Tibial artery (tissue), 4 donors: ENCODE measurements at regions not wholly inside any gene's neighbourhood (a gene's known extent, or its start where the extent isn't known, plus 50 kb on each side); places are given as distances from the start of the nearest gene placed in this dataset.
A peak's percentile ranks its signal among the peaks of the same experiment; 100 is the strongest.

Experiments
- DNase-seq, 2 donors: peaks; one replicate each; pipeline ENCODE4 v3.0.0-alpha.2; 2019
- H3K27ac ChIP-seq, 2 donors: fragments of 200-600 bp; sonication (generic) in 1 of 2; 1 replicate in 1 of 2; 2 replicates in 1 of 2; pipeline ENCODE4 v1.5.1; 2018 to 2019; ENCODE audit warnings: mild to moderate bottlenecking in 1 of 2
- H3K27me3 ChIP-seq, 2 donors: fragments of 200-600 bp; sonication (generic) in 1 of 2; one replicate each; pipeline versions ENCODE4 v1.5.1 to v1.6.0; 2016 to 2019
- H3K36me3 ChIP-seq, 3 donors: fragments of 200-600 bp; sonication (generic) in 2 of 3; one replicate each; pipeline ENCODE4 v1.5.1; 2016 to 2019; ENCODE audit warnings: mild to moderate bottlenecking in 2 of 3
- H3K4me1 ChIP-seq, 4 donors: fragments of 200-600 bp; sonication (generic) in 2 of 4; 1 replicate in 3 of 4; 2 replicates in 1 of 4; pipeline ENCODE4 v1.5.1; 2016 to 2019
- H3K4me3 ChIP-seq, 2 donors: fragments of 200-600 bp; sonication (generic) in 1 of 2; 1 replicate in 1 of 2; 2 replicates in 1 of 2; pipeline ENCODE4 v1.5.1; 2018 to 2019; ENCODE audit warnings: mild to moderate bottlenecking in 2 of 2
- H3K9me3 ChIP-seq, 3 donors: fragments of 200-600 bp; sonication (generic) in 1 of 3; one replicate each; pipeline ENCODE4 v1.5.1; 2016 to 2019
- CTCF ChIP-seq, 2 experiments: fragments of 200-600 bp in 1 of 2; fragments of 450-650 bp in 1 of 2; IDR thresholded peaks; one replicate each; pipeline ENCODE4 v1.5.1; 2017 to 2019; ENCODE audit warnings: antibody characterized with exemption in 2 of 2, mild to moderate bottlenecking in 1 of 2, moderate library complexity in 1 of 2
- intact Hi-C: fragments of 100-400 bp; cut with DNase I; formaldehyde crosslinking; loops from one replicate; pipeline ENCODE4 v1.15.0; 2023; ENCODE audit warnings: low total_unique reads

DNA sequence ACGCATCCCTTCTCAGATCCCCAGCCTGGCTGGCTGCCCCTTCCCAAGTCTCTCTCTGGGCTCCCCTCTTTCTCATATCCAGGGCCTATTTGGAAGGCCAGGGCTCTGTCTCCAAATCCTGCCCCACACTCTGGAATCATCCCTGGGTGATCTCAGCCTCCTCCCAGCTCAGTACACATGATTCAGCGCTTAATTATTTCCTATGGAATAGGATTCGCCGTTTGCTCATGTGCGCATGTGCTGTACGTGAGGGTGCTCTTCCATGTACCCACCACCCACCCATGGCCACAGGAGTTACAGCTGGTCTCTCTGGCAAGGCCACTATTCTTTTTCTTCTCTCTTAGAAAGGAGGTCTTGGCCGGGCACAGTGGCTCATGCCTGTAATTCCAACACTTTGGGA lies 81.7 kb upstream of the FOXP4 start:
- H3K4me3 ChIP-seq = no peak overlapping the region
- H3K4me1 ChIP-seq = no peaks in the 10 kb centered on the region
- no peaks in the 10 kb centered on the region for H3K36me3 ChIP-seq
- H3K27ac ChIP-seq = no peak overlapping the region
- intact Hi-C loops = loop anchor here (10.0 kb wide), 1 partner anchor 80 kb away; the partner anchor contains the start of gene FOXP4
- no peaks in the 10 kb centered on the region for H3K9me3 ChIP-seq
- peaks cover 0 to 3% of the 10 kb centered on the region in 2 donors for H3K27me3 ChIP-seq
- DNase-seq = no peak
- TF ChIP-seq CTCF (IDR thresholded peaks at IDR 0.05) = no peak

DNA sequence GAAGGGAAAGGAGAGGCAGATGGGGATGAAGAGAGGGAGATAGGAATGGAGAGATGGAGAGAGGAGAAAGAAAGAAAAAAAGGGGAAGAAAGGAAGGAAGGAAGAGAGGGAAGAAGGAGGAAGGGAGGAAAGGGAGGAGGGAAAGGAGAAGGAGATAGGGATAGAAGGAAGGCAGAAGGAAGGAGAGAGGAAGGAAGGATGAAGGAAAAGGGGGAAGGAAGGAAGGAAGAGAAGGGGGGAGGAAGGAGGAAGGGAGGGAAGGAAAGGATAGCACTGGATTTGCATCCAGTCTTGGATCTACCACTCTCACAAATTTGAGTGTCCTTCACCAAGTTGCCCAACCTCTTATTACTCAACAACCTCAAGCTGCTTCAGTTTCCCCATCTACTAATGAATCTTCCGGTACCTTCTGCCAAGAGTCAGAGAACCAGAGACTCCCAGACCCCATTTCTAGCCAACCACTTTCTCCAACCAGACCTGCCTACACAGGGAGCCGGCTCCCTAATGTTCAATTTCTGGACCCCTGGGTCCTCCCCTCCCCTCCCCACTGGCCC lies 79.7 kb upstream of the FOXP4 start:
- peaks cover 0 to 6% of the 10 kb centered on the region in 2 donors for H3K27me3 ChIP-seq
- H3K4me3 ChIP-seq = no peak overlapping the region
- no peak for DNase-seq
- H3K4me1 ChIP-seq = peaks cover 3 to 18% (median 15%) of the 10 kb centered on the region in 4 donors
- no peaks in the 10 kb centered on the region for H3K9me3 ChIP-seq
- H3K27ac ChIP-seq = no peak overlapping the region
- no peak for TF ChIP-seq CTCF (IDR thresholded peaks at IDR 0.05)
- intact Hi-C loops = loop anchor here (10.0 kb wide), 1 partner anchor 78 kb away; the partner anchor contains the start of gene FOXP4
- no peaks in the 10 kb centered on the region for H3K36me3 ChIP-seq

- H3K4me3 ChIP-seq = no peak overlapping the region
- intact Hi-C loops = loop anchor here (10.0 kb wide), 1 partner anchor 78 kb away; the partner anchor contains the start of gene FOXP4
- TF ChIP-seq CTCF (IDR thresholded peaks at IDR 0.05) = no peak
- H3K36me3 ChIP-seq = no peaks in the 10 kb centered on the region
- peaks cover 0 to 6% of the 10 kb centered on the region in 2 donors for H3K27me3 ChIP-seq
- no peak overlapping the region for H3K27ac ChIP-seq
- peaks cover 3 to 23% (median 18%) of the 10 kb centered on the region in 4 donors for H3K4me1 ChIP-seq
- DNase-seq = no peak
- no peaks in the 10 kb centered on the region for H3K9me3 ChIP-seq
These were observed 79.1 kb upstream of the FOXP4 start for GRCh38 chr6:41467061-41467460.

GRCh38 chr6:41467627-41468404 lies 78.4 kb upstream of the FOXP4 start:
- no peak for DNase-seq
- no peaks in the 10 kb centered on the region for H3K36me3 ChIP-seq
- TF ChIP-seq CTCF (IDR thresholded peaks at IDR 0.05) = no peak
- peaks cover 3 to 31% (median 18%) of the 10 kb centered on the region in 4 donors for H3K4me1 ChIP-seq
- no peaks in the 10 kb centered on the region for H3K9me3 ChIP-seq
- H3K27ac ChIP-seq = no peak overlapping the region
- intact Hi-C loops = loop anchor here (2.0 to 10.0 kb wide), 2 partner anchors 77 to 123 kb away; partner anchors contain the start of gene FOXP4
- no peak overlapping the region for H3K4me3 ChIP-seq
- peaks cover 0 to 6% of the 10 kb centered on the region in 2 donors for H3K27me3 ChIP-seq

- no peak for TF ChIP-seq CTCF (IDR thresholded peaks at IDR 0.05)
- Histone ChIP-seq H3K36me3 (no peaks in the 10 kb centered on the region), H3K9me3 (no peaks in the 10 kb centered on the region), H3K4me1 (peaks cover 3 to 39% (median 20%) of the 10 kb centered on the region in 4 donors), H3K4me3 (no peak overlapping the region), H3K27me3 (peaks cover 0 to 6% of the 10 kb centered on the region in 2 donors), H3K27ac (peak overlapping the region; percentile 58 to 69)
- intact Hi-C loops = loop anchor here (2.0 to 10.0 kb wide), 4 partner anchors 35 to 121 kb away; partner anchors contain the start of gene FOXP4
- no peak for DNase-seq
These were observed 76.8 kb upstream of the FOXP4 start for GRCh38 chr6:41469156-41470028.
